ENCODE measurements at regions not wholly inside any gene's neighbourhood (a gene's known extent, or its start where the extent isn't known, plus 50 kb on each side); places are given as distances from the start of the nearest gene placed in this dataset.

GRCh38 chr16:5506021-5506420 lies 408.4 kb upstream of the EEF2KMT start (continued):
- TF ChIP-seq ZNF446 (CRISPR knock-in tag; IDR thresholded peaks at IDR 0.05): no peak
- TF ChIP-seq ZNF777 (CRISPR knock-in tag; IDR thresholded peaks at IDR 0.05): no peak
- TF ChIP-seq ZNF746 (CRISPR knock-in tag; IDR thresholded peaks at IDR 0.05): no peak
- TF ChIP-seq HNRNPK (IDR thresholded peaks at IDR 0.05; ENCODE audit: low read depth, low read length, poor library complexity, severe bottlenecking): no peak
- TF ChIP-seq RNF2 (conservative IDR thresholded peaks at IDR 0.05; ENCODE audit: low read depth): no peak
- no peak for TF ChIP-seq RXRA (CRISPR knock-in tag; IDR thresholded peaks at IDR 0.05)

GRCh38 chr16:5505091-5505887 lies 407.7 kb upstream of the EEF2KMT start:
- intact Hi-C loops (cut with micrococcal nuclease; ENCODE audit: unreplicated experiment): no loop called here
- Histone ChIP-seq H3K4me1 (ENCODE audit: insufficient read depth, low read length) (no peaks in the 10 kb centered on the region), H4K20me1 (ENCODE audit: insufficient read depth, low read length) (no peaks in the 10 kb centered on the region), H3K27me3 (ENCODE audit: control insufficient read depth in 1 of 2, insufficient read depth in 2 of 2, low read length in 2 of 2) (peaks cover 2 to 8% of the 10 kb centered on the region in 2 experiments; a peak in 2 of 5 replicates), H3K27ac (ENCODE audit: extremely low read length, insufficient read depth, low read length) (no peak overlapping the region), H3K9me3 (ENCODE audit: low read length) (no peaks in the 10 kb centered on the region), H3K36me3 (replicated peaks in 1 of 2; ENCODE audit: control insufficient read depth in 1 of 2, insufficient read depth in 2 of 2, low read length in 2 of 2) (no peaks in the 10 kb centered on the region), H3K4me3 (replicated peaks in 1 of 3; ENCODE audit: insufficient read depth in 1 of 3, low read depth in 2 of 3, low read length in 3 of 3) (no peak overlapping the region), H2AFZ (ENCODE audit: low read length) (no peak overlapping the region), H3K79me2 (ENCODE audit: insufficient read depth, low read length) (no peaks in the 10 kb centered on the region), H3K9ac (ENCODE audit: insufficient read depth, low read depth, low read length) (no peak overlapping the region), H3K4me2 (ENCODE audit: low read depth, low read length) (no peak overlapping the region)
- TF ChIP-seq DRAP1 (CRISPR knock-in tag; IDR thresholded peaks at IDR 0.05): no peak
- TF ChIP-seq NR3C1 (CRISPR knock-in tag; IDR thresholded peaks at IDR 0.05): no peak
- TF ChIP-seq KAT2B (IDR thresholded peaks at IDR 0.05; ENCODE audit: borderline replicate concordance, low read depth, low read length): no peak
- no peak for TF ChIP-seq HOXA5 (CRISPR knock-in tag; IDR thresholded peaks at IDR 0.05)
- TF ChIP-seq FOXA1 (IDR thresholded peaks at IDR 0.05): no peak
- TF ChIP-seq FOXA1 (CRISPR knock-in tag; IDR thresholded peaks at IDR 0.05): no peak
- TF ChIP-seq ZNF615 (CRISPR knock-in tag; IDR thresholded peaks at IDR 0.05; ENCODE audit: borderline replicate concordance): no peak
- TF ChIP-seq ZNF333 (CRISPR knock-in tag; IDR thresholded peaks at IDR 0.05; ENCODE audit: borderline replicate concordance): no peak
- no peak for TF ChIP-seq NRL (CRISPR knock-in tag; IDR thresholded peaks at IDR 0.05; ENCODE audit: borderline replicate concordance)
- no peak for TF ChIP-seq ZNF468 (CRISPR knock-in tag; IDR thresholded peaks at IDR 0.05)
- no peak for TF ChIP-seq CHD4 (IDR thresholded peaks at IDR 0.05; ENCODE audit: borderline replicate concordance, low read length)
- no peak for TF ChIP-seq ZFP37 (CRISPR knock-in tag; IDR thresholded peaks at IDR 0.05; ENCODE audit: borderline replicate concordance)
- no peak for TF ChIP-seq ZNF280B (CRISPR knock-in tag; IDR thresholded peaks at IDR 0.05; ENCODE audit: borderline replicate concordance)
- in situ Hi-C loops (cut with HindIII; ENCODE audit: extremely low pct_ligation_motif_present, low pct_unique_long_range_greater_than_20kb): loop anchor here (25.0 kb wide), 1 partner anchor 1132 kb away; no protein-coding TSS in a partner anchor
- no TSS peak for BruUV-seq (replicated peaks)
- WGBS (ENCODE audit: low lambda C conversion rate): under 1% methylated on average over 6 of the region's 6 CpGs
- DNase-seq (ENCODE audit: low spot score) (no peak), ATAC-seq (no peak), FAIRE-seq (no peak)
- POLR2A ChIA-PET: no interaction called here
- CTCF ChIA-PET (ENCODE audit: low intra/inter-chr PET ratio, low total read pairs): no interaction called here

Measured in HepG2 (cell line).